ENCODE measurements at regions not wholly inside any gene's neighbourhood (a gene's known extent, or its start where the extent isn't known, plus 50 kb on each side); places are given as distances from the start of the nearest gene placed in this dataset.

- ChIA-PET POLR2A (no interaction called here), CTCF (no interaction called here)
- no peaks in the 10 kb centered on the region for H3K36me3 ChIP-seq (ENCODE audit: control insufficient read depth, insufficient read depth, low read length)
- TF ChIP-seq CTCF (IDR thresholded peaks at IDR 0.05; ENCODE audit: insufficient read depth, low read depth, low read length): no peak
- DNase-seq (ENCODE audit: low read depth): no peak
- H3K4me3 ChIP-seq (ENCODE audit: low read depth, low read length): no peak overlapping the region
- H3K27me3 ChIP-seq (ENCODE audit: control insufficient read depth, insufficient read depth, low read length): no peaks in the 10 kb centered on the region
Measured at GRCh38 chr15:93913871-93914270, 317.5 kb upstream of the MCTP2 start.

- ChIA-PET CTCF (no interaction called here), POLR2A (no interaction called here)
- DNase-seq (ENCODE audit: low read depth): no peak
- Histone ChIP-seq H3K36me3 (ENCODE audit: control insufficient read depth, insufficient read depth, low read length) (no peaks in the 10 kb centered on the region), H3K27me3 (ENCODE audit: control insufficient read depth, insufficient read depth, low read length) (no peaks in the 10 kb centered on the region), H3K4me3 (ENCODE audit: low read depth, low read length) (no peak overlapping the region)
- TF ChIP-seq CTCF (IDR thresholded peaks at IDR 0.05; ENCODE audit: insufficient read depth, low read depth, low read length): no peak
Measured at GRCh38 chr15:93913310-93913709, 318.1 kb upstream of the MCTP2 start.

- POLR2A ChIA-PET: no interaction called here
- no peak for TF ChIP-seq CTCF (IDR thresholded peaks at IDR 0.05; ENCODE audit: insufficient read depth, low read depth, low read length)
- Histone ChIP-seq H3K4me3 (ENCODE audit: low read depth, low read length) (no peak overlapping the region), H3K36me3 (ENCODE audit: control insufficient read depth, insufficient read depth, low read length) (no peaks in the 10 kb centered on the region), H3K27me3 (ENCODE audit: control insufficient read depth, insufficient read depth, low read length) (no peaks in the 10 kb centered on the region)
- no peak for DNase-seq (ENCODE audit: low read depth)
- CTCF ChIA-PET: no interaction called here
Measured at GRCh38 chr15:93900476-93901400, 330.6 kb upstream of the MCTP2 start.

- CTCF ChIA-PET: no interaction called here
Measured at GRCh38 chr15:93899817-93900216, 331.5 kb upstream of the MCTP2 start.

GRCh38 chr15:93897377-93897776, 334.0 kb upstream of the MCTP2 start:
- POLR2A ChIA-PET: no interaction called here
- Histone ChIP-seq H3K27me3 (ENCODE audit: control insufficient read depth, insufficient read depth, low read length) (no peaks in the 10 kb centered on the region), H3K4me3 (ENCODE audit: low read depth, low read length) (no peak overlapping the region), H3K36me3 (ENCODE audit: control insufficient read depth, insufficient read depth, low read length) (no peaks in the 10 kb centered on the region)
- CTCF ChIA-PET: interaction anchor here (1.0 kb wide), 1 partner anchor 9 kb away, joined by 4 read pairs; no protein-coding TSS in a partner anchor
- no peak for TF ChIP-seq CTCF (IDR thresholded peaks at IDR 0.05; ENCODE audit: insufficient read depth, low read depth, low read length)
- no peak for DNase-seq (ENCODE audit: low read depth)

More at GRCh38 chr15:93899817-93900216, 331.5 kb upstream of the MCTP2 start:
- H3K36me3 ChIP-seq (ENCODE audit: control insufficient read depth, insufficient read depth, low read length): no peaks in the 10 kb centered on the region
- no peaks in the 10 kb centered on the region for H3K27me3 ChIP-seq (ENCODE audit: control insufficient read depth, insufficient read depth, low read length)
- TF ChIP-seq CTCF (IDR thresholded peaks at IDR 0.05; ENCODE audit: insufficient read depth, low read depth, low read length): no peak
- no peak overlapping the region for H3K4me3 ChIP-seq (ENCODE audit: low read depth, low read length)
- POLR2A ChIA-PET: no interaction called here
- DNase-seq (ENCODE audit: low read depth): no peak

Measured in BJ (cell line).